ENCODE measurements at regions not wholly inside any gene's neighbourhood (a gene's known extent, or its start where the extent isn't known, plus 50 kb on each side); places are given as distances from the start of the nearest gene placed in this dataset.

DNA sequence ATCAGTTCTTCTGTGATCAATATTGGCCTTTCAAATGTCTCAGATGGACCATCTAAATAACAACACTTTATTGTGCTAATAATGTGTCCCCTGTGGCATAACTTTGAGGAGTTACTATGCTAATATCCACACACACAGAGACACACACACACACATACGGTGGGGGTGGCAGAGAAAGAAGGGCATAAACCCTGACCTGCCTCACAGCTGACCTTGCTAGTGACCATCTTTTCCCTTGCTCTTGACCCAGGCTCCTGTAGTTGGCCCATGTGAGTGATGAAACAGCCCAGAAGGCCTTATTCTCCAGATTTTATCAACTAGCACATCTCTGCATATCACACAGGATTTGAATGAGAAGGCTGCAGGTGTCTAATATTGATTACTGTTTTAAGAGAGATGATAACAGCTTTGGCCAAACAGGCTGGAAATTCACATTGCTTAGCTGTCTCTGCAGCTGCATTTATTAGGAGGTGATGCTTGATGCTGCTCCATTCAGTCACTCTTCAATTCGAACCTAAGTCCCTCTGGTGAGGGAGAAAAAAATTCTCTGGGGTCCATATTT lies 176.4 kb downstream of the ACTR3 start:
- no peaks in the 10 kb centered on the region for H3K36me3 ChIP-seq
- intact Hi-C loops (cut with DNase I) = no loop called here
- no peaks in the 10 kb centered on the region for H3K27me3 ChIP-seq
- no peak overlapping the region for H3K27ac ChIP-seq
- no peak for DNase-seq
- TF ChIP-seq, protein P1, sequence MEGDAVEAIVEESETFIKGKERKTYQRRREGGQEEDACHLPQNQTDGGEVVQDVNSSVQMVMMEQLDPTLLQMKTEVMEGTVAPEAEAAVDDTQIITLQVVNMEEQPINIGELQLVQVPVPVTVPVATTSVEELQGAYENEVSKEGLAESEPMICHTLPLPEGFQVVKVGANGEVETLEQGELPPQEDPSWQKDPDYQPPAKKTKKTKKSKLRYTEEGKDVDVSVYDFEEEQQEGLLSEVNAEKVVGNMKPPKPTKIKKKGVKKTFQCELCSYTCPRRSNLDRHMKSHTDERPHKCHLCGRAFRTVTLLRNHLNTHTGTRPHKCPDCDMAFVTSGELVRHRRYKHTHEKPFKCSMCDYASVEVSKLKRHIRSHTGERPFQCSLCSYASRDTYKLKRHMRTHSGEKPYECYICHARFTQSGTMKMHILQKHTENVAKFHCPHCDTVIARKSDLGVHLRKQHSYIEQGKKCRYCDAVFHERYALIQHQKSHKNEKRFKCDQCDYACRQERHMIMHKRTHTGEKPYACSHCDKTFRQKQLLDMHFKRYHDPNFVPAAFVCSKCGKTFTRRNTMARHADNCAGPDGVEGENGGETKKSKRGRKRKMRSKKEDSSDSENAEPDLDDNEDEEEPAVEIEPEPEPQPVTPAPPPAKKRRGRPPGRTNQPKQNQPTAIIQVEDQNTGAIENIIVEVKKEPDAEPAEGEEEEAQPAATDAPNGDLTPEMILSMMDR (IDR thresholded peaks at IDR 0.05) = no peak
- ATAC-seq = no peak
- no peaks in the 10 kb centered on the region for H3K9me3 ChIP-seq
- no peak overlapping the region for H3K4me3 ChIP-seq
- H3K4me1 ChIP-seq = no peaks in the 10 kb centered on the region

DNA sequence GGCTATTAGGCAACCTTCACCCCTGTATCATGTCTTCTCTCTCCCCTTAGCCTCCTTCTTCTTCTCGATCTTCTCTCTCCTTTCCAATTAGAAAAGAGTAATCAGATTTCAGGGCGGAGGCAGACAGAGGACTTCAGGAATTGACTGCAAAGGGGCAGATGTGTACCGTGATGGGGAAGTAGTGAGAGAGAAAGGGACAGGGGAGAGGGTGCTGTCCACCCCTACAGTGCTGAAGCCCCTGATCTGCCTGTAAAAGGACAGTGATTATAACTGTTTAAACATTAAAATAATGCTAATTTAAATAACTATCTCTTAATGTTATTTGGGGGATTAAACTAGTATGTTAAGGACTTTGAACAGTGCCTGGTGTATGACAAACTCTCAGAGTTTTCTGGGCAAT lies 178.5 kb downstream of the ACTR3 start:
- no peaks in the 10 kb centered on the region for H3K9me3 ChIP-seq
- TF ChIP-seq, protein P1 (IDR thresholded peaks at IDR 0.05) = no peak
- no peak overlapping the region for H3K27ac ChIP-seq
- DNase-seq = no peak
- H3K36me3 ChIP-seq = no peaks in the 10 kb centered on the region
- intact Hi-C loops (cut with DNase I) = no loop called here
- no peaks in the 10 kb centered on the region for H3K27me3 ChIP-seq
- no peak overlapping the region for H3K4me3 ChIP-seq
- no peak for ATAC-seq
- H3K4me1 ChIP-seq = no peaks in the 10 kb centered on the region

DNA sequence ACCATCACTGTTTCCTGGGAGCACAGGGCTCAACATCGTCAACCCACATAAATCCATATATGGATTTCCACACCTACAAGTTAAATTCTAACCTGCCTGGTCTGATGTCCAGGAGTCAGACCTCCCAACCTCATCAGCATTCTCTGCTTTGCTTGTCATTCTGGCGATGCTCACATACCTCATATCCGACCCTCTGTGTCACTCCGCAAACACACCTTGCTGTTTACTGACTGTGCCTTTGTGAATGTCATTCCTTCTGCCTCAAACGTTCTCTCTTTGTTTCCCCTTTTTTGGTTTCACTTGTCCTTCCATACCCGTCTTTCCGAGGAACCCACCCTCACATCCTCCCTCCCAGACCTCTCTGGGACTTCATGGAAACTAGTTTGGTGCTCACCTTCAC lies 187.1 kb downstream of the ACTR3 start:
- DNase-seq (no peak), ATAC-seq (no peak)
- Histone ChIP-seq H3K4me3 (no peak overlapping the region), H3K9me3 (no peaks in the 10 kb centered on the region), H3K36me3 (no peaks in the 10 kb centered on the region), H3K27ac (no peak overlapping the region), H3K27me3 (no peaks in the 10 kb centered on the region), H3K4me1 (no peaks in the 10 kb centered on the region)
- intact Hi-C loops (cut with DNase I) = no loop called here
- TF ChIP-seq, protein P1 (IDR thresholded peaks at IDR 0.05) = no peak

DNA sequence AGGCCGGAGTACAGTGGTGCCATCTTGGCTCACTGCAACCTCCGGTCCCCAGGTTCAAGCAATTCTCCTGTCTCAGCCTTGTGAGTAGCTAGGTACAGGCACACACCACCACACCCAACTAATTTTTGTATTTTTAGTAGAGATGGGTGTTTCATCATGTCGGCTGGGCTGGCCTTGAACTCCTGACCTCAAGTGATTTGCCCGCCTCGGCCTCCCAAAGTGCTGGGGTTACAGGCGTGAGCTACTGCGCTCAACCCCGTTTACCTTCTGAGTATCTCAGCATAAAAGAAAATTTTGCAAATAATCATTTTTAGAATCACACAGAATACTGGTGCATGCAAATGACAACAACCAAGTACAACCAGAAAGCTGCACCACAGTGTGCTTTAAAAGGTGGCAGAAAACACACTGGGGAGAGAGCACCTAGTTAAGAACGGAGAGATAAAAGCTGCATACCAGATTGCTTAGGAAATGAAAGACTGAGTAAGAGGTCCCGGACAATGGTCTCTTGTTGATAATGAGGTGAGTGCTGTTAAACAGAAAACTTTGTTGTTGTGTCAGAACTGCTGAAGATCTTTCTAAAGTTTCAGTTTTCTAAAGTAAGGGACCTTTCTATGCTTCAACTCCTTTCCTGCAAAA lies 189.6 kb downstream of the ACTR3 start:
- no peaks in the 10 kb centered on the region for H3K4me1 ChIP-seq
- H3K27me3 ChIP-seq = no peaks in the 10 kb centered on the region
- no peaks in the 10 kb centered on the region for H3K36me3 ChIP-seq
- ATAC-seq (no peak), DNase-seq (no peak)
- H3K4me3 ChIP-seq = no peak overlapping the region
- TF ChIP-seq, protein P1 (IDR thresholded peaks at IDR 0.05) = no peak
- no peak overlapping the region for H3K27ac ChIP-seq
- no peaks in the 10 kb centered on the region for H3K9me3 ChIP-seq
- intact Hi-C loops (cut with DNase I) = no loop called here

DNA sequence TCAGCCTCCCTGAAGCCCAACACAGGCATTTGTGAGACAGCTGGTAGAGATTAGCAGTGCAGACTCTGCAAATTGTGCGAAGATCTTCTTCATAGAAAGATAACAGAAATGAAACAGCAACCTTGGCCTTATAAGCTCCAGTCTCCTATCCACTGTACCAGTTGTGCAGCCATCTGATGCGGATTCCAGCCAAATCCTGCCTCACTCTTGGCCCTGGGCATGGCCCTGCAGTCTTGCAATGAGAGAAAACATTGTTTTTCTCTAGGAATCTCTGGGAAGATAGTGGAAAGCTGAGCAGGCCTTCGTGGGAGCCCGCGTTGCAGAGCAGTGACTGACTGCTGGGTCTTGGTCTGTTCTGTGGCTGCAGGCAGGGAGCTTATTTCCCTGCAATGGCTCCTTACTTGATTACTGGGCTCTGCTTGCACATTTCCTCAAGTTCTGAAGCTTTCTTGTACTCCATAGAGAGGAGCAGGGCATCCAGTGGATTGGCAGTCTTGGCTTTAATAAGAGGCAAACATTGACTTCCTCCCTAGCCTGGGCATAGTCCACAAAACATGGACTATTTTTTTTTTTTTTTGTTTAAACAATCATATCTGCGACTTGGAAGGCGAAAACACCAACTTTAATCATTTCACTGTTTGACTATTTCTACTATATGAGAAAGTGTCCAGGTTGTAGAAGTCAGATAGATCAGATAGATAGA lies 193.0 kb downstream of the ACTR3 start:
- no peak for DNase-seq
- H3K4me1 ChIP-seq = no peaks in the 10 kb centered on the region

More for the DNA sequence above, 193.0 kb downstream of the ACTR3 start:
- no peak overlapping the region for H3K4me3 ChIP-seq
- H3K27ac ChIP-seq = no peak overlapping the region
- H3K27me3 ChIP-seq = no peaks in the 10 kb centered on the region
- H3K36me3 ChIP-seq = no peaks in the 10 kb centered on the region
- TF ChIP-seq, protein P1 (IDR thresholded peaks at IDR 0.05) = no peak
- intact Hi-C loops (cut with DNase I) = no loop called here
- no peaks in the 10 kb centered on the region for H3K9me3 ChIP-seq
- ATAC-seq = no peak
